ENCODE measurements at regions not wholly inside any gene's neighbourhood (a gene's known extent, or its start where the extent isn't known, plus 50 kb on each side); places are given as distances from the start of the nearest gene placed in this dataset.

DNA sequence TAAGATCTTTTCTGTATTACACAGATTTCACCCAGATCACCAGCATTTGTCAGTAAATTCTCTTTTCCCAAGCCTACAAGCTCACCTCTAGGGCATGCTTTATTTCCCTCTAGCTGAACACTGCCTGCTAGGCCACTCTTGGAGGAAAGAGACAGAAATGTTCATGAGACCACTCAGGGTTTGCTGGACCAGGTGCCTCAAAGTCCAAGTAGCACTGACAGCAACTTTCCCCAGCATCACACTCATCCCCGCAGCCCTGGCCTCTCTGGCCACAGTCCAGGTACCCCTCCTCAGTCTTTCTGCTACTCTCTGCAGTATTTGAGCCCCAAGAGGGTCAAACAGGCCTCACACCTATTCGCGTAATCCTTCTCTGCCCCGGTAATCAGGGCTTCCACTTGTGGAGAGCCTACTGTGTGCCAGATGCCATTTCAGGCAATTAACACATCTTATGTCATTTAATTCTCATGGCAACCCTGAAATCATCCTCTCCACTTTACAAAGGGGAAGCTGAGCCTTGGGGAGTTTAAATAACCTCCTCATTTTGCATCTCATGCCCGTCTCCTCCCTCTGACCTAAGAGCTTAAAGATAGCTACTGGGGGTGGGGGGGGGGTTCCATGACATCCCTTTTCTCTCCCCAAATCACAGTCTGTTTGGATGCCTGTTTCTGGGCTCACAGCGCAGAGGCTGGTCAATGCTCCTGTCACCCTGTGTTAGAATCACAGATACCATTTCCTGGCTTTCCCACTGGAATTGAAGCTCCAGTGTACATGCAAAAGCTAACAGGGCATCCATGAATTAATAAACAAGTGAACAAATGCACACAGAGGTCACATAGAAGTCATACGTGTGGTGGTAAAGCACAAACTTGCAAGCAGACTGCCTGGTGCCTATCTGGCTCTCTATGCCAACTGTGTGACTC is 88.5 kb downstream of the PRLHR start:
- DNase-seq = no peak
- no peak overlapping the region for H3K4me3 ChIP-seq (ENCODE audit: low read length)
- TF ChIP-seq, protein P1, sequence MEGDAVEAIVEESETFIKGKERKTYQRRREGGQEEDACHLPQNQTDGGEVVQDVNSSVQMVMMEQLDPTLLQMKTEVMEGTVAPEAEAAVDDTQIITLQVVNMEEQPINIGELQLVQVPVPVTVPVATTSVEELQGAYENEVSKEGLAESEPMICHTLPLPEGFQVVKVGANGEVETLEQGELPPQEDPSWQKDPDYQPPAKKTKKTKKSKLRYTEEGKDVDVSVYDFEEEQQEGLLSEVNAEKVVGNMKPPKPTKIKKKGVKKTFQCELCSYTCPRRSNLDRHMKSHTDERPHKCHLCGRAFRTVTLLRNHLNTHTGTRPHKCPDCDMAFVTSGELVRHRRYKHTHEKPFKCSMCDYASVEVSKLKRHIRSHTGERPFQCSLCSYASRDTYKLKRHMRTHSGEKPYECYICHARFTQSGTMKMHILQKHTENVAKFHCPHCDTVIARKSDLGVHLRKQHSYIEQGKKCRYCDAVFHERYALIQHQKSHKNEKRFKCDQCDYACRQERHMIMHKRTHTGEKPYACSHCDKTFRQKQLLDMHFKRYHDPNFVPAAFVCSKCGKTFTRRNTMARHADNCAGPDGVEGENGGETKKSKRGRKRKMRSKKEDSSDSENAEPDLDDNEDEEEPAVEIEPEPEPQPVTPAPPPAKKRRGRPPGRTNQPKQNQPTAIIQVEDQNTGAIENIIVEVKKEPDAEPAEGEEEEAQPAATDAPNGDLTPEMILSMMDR (IDR thresholded peaks at IDR 0.05) = no peak
- Mint-ChIP-seq H3K27me3 (ENCODE audit: low read depth in 2 of 2) (peaks cover 9 to 11% of the 10 kb centered on the region in 2 donors), H3K36me3 (no peaks in the 10 kb centered on the region), H3K27ac (no peak overlapping the region), H3K4me3 (no peak overlapping the region), H3K4me1 (no peaks in the 10 kb centered on the region), H3K9me3 (no peaks in the 10 kb centered on the region)
- no peak overlapping the region for H3K27ac ChIP-seq (ENCODE audit: low read length)
- H3K36me3 ChIP-seq (ENCODE audit: control insufficient read depth, insufficient read depth, low read length) = no peaks in the 10 kb centered on the region
- no peak for ATAC-seq
- intact Hi-C loops (cut with micrococcal nuclease) = no loop called here
- no peaks in the 10 kb centered on the region for H3K4me1 ChIP-seq (ENCODE audit: control insufficient read depth, insufficient read depth, low read length)
- no peaks in the 10 kb centered on the region for H3K9me3 ChIP-seq (ENCODE audit: control insufficient read depth, insufficient read depth, low read length)
- 91% methylated on average over 6 of the region's 7 CpGs for WGBS (ENCODE audit: insufficient coverage)
- peaks cover 4% of the 10 kb centered on the region for H3K27me3 ChIP-seq (ENCODE audit: control insufficient read depth, insufficient read depth, low read length)

DNA sequence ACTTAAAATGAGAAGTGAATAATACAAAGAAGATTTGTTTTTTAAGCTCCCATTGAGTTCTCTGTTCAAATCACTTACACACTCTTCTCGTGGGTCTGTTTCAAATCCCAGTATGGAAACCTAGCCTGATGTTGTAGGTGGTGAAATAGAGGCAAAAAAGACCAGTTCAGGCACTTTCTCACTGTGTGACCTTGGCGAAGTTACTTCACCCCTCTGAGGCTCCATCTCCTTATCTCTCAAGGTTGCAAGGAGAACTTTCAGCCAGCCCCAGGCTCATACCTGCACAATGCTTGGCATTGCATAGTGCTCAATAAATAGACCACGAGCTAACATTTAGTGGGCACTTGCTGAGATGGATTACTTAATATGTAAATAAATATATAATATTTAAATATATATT is 90.1 kb downstream of the PRLHR start:
- H3K4me1 Mint-ChIP-seq = no peaks in the 10 kb centered on the region
- H3K36me3 Mint-ChIP-seq = no peaks in the 10 kb centered on the region

DNA sequence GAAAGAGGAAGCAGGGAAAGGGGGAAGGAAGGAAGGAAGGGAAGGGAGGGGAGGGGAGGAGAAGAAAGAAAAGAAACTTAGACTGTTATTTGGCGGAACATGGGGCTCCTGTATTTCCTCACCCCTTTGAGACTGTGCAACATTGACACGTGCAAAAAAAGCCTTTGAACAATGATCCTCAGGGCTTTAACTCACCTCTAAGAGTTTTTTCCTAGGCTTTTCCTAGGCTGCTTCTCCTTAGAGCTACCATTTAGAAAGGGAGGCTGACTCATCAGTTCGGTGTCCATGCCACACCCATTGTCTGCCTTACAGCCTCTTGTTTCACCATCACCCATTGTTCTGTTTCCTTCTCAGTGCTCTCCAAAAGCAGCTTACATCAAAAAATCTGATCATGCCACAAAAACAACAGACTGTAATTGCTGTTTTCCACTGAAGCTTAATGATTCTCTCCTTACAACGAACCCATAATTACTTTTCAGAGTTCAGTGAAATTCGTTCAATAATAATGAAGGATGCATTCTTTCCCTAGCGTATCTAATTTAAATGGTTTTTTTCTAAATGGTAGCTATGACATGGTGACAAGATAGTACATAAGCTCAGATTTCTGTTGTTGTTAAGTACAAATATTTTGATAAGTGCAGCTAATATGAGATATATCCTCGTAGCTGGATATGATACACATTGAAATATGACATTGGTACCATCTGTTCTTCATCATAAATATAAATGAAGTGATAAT is 90.8 kb downstream of the PRLHR start:
- H3K27ac ChIP-seq (ENCODE audit: low read length) = no peak overlapping the region
- no peak for ATAC-seq
- no peaks in the 10 kb centered on the region for H3K36me3 Mint-ChIP-seq
- no peaks in the 10 kb centered on the region for H3K4me1 Mint-ChIP-seq
- no peaks in the 10 kb centered on the region for H3K9me3 ChIP-seq (ENCODE audit: control insufficient read depth, insufficient read depth, low read length)
- peaks cover 4% of the 10 kb centered on the region for H3K27me3 ChIP-seq (ENCODE audit: control insufficient read depth, insufficient read depth, low read length)
- intact Hi-C loops (cut with micrococcal nuclease) = no loop called here
- no peak overlapping the region for H3K4me3 Mint-ChIP-seq
- TF ChIP-seq, protein P1 (IDR thresholded peaks at IDR 0.05) = no peak
- no peaks in the 10 kb centered on the region for H3K4me1 ChIP-seq (ENCODE audit: control insufficient read depth, insufficient read depth, low read length)
- DNase-seq = no peak
- WGBS (ENCODE audit: insufficient coverage) = 58% methylated on average over 4 of the region's 7 CpGs
- H3K9me3 Mint-ChIP-seq = no peaks in the 10 kb centered on the region
- peaks cover 8 to 13% of the 10 kb centered on the region in 2 donors for H3K27me3 Mint-ChIP-seq (ENCODE audit: low read depth in 2 of 2)
- no peak overlapping the region for H3K4me3 ChIP-seq (ENCODE audit: low read length)
- no peaks in the 10 kb centered on the region for H3K36me3 ChIP-seq (ENCODE audit: control insufficient read depth, insufficient read depth, low read length)
- H3K27ac Mint-ChIP-seq = no peak overlapping the region

More for the DNA sequence above, 90.1 kb downstream of the PRLHR start:
- intact Hi-C loops (cut with micrococcal nuclease) = no loop called here
- Mint-ChIP-seq H3K27me3 (ENCODE audit: low read depth in 2 of 2) (peaks cover 8 to 13% of the 10 kb centered on the region in 2 donors), H3K27ac (no peak overlapping the region), H3K4me3 (no peak overlapping the region), H3K9me3 (no peaks in the 10 kb centered on the region)
- ATAC-seq (no peak), DNase-seq (no peak)
- Histone ChIP-seq H3K27me3 (ENCODE audit: control insufficient read depth, insufficient read depth, low read length) (peaks cover 4% of the 10 kb centered on the region), H3K36me3 (ENCODE audit: control insufficient read depth, insufficient read depth, low read length) (no peaks in the 10 kb centered on the region), H3K4me3 (ENCODE audit: low read length) (no peak overlapping the region), H3K4me1 (ENCODE audit: control insufficient read depth, insufficient read depth, low read length) (no peaks in the 10 kb centered on the region), H3K27ac (ENCODE audit: low read length) (no peak overlapping the region), H3K9me3 (ENCODE audit: control insufficient read depth, insufficient read depth, low read length) (no peaks in the 10 kb centered on the region)
- WGBS (ENCODE audit: insufficient coverage) = 100% methylated on average over 1 of the region's 3 CpGs
- TF ChIP-seq, protein P1 (IDR thresholded peaks at IDR 0.05) = no peak

All from natural killer cell (primary cell).